Right cardiac atrium (tissue), 5 donors: ENCODE measurements at regions not wholly inside any gene's neighbourhood (a gene's known extent, or its start where the extent isn't known, plus 50 kb on each side); places are given as distances from the start of the nearest gene placed in this dataset.

Experiments
- ATAC-seq, 2 donors: fragments of 200-7000 bp; cut with Tn5 transposase; one replicate each; pipeline versions ENCODE4 v1.8.0 to v1.9.1; 2020; ENCODE audit warnings: moderate library complexity in 2 of 2, mild to moderate bottlenecking in 1 of 2
- DNase-seq, 3 donors: peaks; one replicate each; pipeline ENCODE4 v3.0.0-alpha.2; 2020
- H3K27ac ChIP-seq: one replicate; pipeline ENCODE4 v1.5.1; 2013; ENCODE audit warnings: mild to moderate bottlenecking, low read length, control low read depth, moderate library complexity
- H3K27me3 ChIP-seq: one replicate; pipeline ENCODE4 v1.6.1; 2013; ENCODE audit not compliant: control insufficient read depth, insufficient read depth
- H3K4me1 ChIP-seq: one replicate; pipeline ENCODE4 v1.6.1; 2013; ENCODE audit warnings: low read length; ENCODE audit not compliant: control insufficient read depth, insufficient read depth
- H3K4me3 ChIP-seq: one replicate; pipeline ENCODE4 v1.5.1; 2013; ENCODE audit warnings: low read length, control low read depth
- H3K9me3 ChIP-seq: one replicate; pipeline ENCODE4 v1.6.1; 2013; ENCODE audit warnings: low read length; ENCODE audit not compliant: control insufficient read depth
- WGBS: extraction: QIAGEN DNeasy Blood & Tissue Kit; methylation state at CpG from one replicate; pipeline ENCODE4 v1.1.7; 2013; 5-methylcytosine and 5-hydroxymethylcytosine counted together
- intact Hi-C, 4 donors: fragments of 100-400 bp; cut with DNase I; formaldehyde crosslinking; loops; one replicate each; pipeline versions ENCODE4 v1.11.0 to v1.14.0; 2022 to 2023
- donor health status: healthy with polysubstance abuse.
- donor health status: DM: no; HTN: yes; CAD: no.
- donor health status: DM: no; HTN: no; CAD: no.
- donor health status: DM: no; HTN: yes; CAD: no; lungs with severe emphysema.
- donor health status: DM: yes; HTN: yes; CAD: no.

DNA sequence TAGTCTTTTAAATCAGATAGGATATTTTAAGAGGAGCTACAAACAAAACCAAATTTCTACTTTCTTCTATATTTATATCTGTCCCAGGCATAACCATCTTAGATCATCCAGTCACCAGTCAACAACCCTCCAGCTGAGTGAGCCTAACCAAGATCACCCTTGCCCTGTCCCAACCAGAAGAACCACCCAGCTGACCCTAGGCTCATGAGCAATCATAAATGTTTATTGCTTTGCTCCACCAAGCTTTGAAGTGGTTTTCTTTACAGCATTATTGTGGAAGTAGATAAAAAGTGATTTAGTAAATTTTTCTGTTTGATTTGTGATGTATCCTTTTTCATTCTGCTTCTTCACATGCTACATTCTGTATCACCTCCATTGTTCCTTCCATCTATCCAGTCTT, 167.2 kb upstream of the PIEZO2 start:
- intact Hi-C loops = no loop called here
- no peak for DNase-seq
- no peak overlapping the region for H3K27ac ChIP-seq

DNA sequence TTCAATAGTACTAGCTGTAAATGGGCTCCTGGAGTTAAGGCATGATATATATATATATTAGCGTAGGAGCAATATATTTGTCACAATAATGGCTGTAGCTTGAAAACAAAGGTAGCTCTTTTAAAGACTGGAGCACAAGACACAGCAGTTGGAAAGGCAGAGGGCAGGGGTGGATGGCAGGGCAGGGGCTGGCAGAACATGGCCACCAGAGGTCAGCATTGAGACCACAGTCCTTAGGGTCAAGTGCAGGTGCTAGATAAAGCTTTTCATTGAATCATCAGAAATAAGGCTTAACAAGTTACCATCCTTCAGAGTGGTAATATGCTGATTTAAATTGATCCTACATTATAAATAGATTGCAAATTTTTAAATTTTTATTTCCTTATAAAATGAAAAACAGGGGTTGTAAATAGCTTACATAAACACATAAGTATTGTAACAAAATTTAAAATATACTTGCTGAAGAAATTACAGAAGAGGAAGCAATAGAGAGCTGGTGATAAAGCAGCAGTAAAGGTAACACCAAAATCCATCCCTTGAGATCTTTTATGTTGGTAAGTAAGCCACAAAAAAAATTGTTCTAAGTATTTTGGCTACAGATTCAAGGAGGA, 161.2 kb upstream of the PIEZO2 start:
- H3K27ac ChIP-seq = no peak overlapping the region
- 89% methylated on average over 1 of the region's 1 CpG for WGBS
- H3K4me3 ChIP-seq = no peak overlapping the region
- DNase-seq (peak; percentile 22 to 74 (median 51)), ATAC-seq (no peak)
- intact Hi-C loops = no loop called here
- H3K9me3 ChIP-seq = no peaks in the 10 kb centered on the region
- no peaks in the 10 kb centered on the region for H3K4me1 ChIP-seq
- no peaks in the 10 kb centered on the region for H3K27me3 ChIP-seq

More for the DNA sequence above, 167.2 kb upstream of the PIEZO2 start:
- no peaks in the 10 kb centered on the region for H3K9me3 ChIP-seq
- H3K27me3 ChIP-seq = no peaks in the 10 kb centered on the region
- H3K4me1 ChIP-seq = no peaks in the 10 kb centered on the region
- no peak overlapping the region for H3K4me3 ChIP-seq
- no peak for ATAC-seq

DNA sequence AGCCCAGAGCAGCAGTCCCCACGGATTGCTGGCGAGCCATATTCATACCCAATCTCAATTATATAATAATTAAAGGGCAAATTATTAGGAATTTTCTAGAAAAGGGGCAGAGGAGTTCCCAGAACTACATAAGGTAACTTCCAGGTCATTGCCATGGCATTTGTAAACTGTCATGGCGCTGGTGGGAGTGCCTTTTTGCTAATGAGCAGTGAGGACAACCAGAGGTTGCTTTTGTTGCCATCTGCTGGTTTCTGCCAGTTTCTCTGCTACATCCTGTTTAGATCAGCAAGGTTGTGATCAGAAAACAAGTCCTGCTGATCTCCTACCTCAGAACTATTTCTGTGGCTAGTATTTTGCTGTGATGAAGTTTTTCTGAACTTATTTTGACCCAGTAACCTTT, 159.8 kb upstream of the PIEZO2 start:
- Histone ChIP-seq H3K4me3 (no peak overlapping the region), H3K9me3 (no peaks in the 10 kb centered on the region), H3K27ac (no peak overlapping the region), H3K27me3 (no peaks in the 10 kb centered on the region), H3K4me1 (no peaks in the 10 kb centered on the region)
- no peak for ATAC-seq
- intact Hi-C loops = no loop called here
- no peak for DNase-seq
- 92% methylated on average over 3 of the region's 3 CpGs for WGBS

DNA sequence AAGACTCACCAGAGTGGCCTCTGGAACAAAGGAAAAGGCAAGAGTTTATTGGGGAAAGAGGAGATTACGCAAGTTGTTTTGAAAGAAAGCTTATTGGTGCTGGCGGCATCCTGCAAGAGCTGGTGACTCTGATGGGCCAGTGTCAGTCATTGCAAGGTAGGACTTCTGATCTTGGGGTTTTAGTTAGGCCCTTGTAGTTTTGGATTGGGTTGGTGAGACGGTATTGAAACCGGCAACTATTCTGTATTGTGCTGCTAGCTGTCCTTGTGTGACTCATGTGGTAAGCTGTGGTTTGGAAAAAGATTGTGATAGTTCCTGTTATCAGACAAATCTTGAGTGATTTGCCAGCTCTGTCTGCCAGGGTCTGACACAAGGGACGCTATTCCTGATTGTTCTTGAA, 159.1 kb upstream of the PIEZO2 start:
- H3K9me3 ChIP-seq = no peaks in the 10 kb centered on the region
- intact Hi-C loops = no loop called here
- 73% methylated on average over 5 of the region's 5 CpGs for WGBS
- ATAC-seq (no peak), DNase-seq (no peak)
- no peaks in the 10 kb centered on the region for H3K27me3 ChIP-seq
- H3K27ac ChIP-seq = no peak overlapping the region
- H3K4me1 ChIP-seq = no peaks in the 10 kb centered on the region
- no peak overlapping the region for H3K4me3 ChIP-seq

DNA sequence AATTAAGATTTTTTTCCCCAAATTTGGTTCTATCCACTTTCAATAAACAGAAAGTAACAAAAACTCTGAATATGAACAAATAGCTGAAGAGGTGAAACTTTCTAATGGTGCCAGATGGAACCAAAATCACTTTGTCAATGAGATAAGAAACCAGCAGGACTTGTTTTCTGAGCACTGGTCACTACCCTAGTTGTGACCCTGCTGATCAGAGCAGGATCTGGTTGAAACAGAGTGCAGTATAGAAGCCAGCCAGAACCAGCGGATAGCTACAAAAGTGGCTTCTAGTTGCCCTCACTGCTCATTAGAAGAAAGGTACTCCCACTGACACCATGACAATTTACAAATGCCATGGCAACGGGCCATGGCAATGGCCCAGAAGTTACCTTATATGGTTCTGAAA, 158.3 kb upstream of the PIEZO2 start:
- no peaks in the 10 kb centered on the region for H3K9me3 ChIP-seq
- H3K27me3 ChIP-seq = no peaks in the 10 kb centered on the region
- WGBS = 83% methylated on average over 2 of the region's 2 CpGs
- no peak overlapping the region for H3K27ac ChIP-seq
- intact Hi-C loops = no loop called here
- H3K4me1 ChIP-seq = no peaks in the 10 kb centered on the region
- DNase-seq (no peak), ATAC-seq (no peak)
- no peak overlapping the region for H3K4me3 ChIP-seq

DNA sequence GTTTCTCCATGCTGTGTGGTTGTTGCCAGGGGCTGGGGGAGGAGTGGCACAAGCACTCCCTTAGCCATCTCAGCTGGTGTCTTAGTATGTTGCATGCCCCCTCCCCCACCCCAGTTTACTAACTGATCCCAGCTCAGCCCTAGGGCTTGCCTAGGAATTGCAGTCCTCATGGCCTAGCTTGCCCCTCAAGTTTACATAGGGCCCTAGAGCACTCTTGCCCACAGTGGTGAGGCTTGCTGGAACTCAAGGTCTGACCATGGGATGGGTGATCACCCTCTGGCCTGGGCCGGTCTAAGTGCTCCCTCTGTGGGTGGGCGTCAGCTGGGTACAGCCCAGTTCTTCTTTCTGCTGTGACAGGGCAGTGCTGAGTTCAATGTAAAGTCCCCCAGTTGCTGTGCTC, 156.1 kb upstream of the PIEZO2 start:
- 80% methylated on average over 2 of the region's 2 CpGs for WGBS
- H3K27ac ChIP-seq = no peak overlapping the region
- ATAC-seq = peak in 1 of 2 donors; percentile 18
- H3K27me3 ChIP-seq = no peaks in the 10 kb centered on the region
- peak in 1 of 3 donors; percentile 19 for DNase-seq
- no peaks in the 10 kb centered on the region for H3K9me3 ChIP-seq
- no peak overlapping the region for H3K4me3 ChIP-seq
- intact Hi-C loops = no loop called here
- H3K4me1 ChIP-seq = no peaks in the 10 kb centered on the region

DNA sequence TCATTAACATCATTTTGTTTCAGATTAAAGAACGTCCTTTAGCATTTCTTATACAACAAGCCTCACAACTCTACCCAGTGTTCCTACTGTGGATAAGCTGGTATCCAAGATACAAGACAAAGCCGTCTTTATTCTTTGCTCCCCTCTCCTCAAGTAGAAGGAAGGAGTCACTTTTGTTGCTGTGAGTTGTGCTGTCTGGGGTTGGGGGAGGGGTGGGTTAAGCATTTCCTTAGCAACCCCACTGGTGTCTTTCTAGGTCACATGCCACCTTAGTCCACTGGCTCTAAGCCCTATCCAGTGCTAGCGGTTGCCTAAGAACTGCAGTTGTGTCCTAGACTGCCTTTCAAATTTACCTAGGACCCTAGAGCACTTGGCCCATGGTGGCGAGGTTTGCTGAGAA, 155.6 kb upstream of the PIEZO2 start:
- no peak for ATAC-seq
- H3K9me3 ChIP-seq = no peaks in the 10 kb centered on the region
- WGBS = 88% methylated on average over 4 of the region's 4 CpGs
- intact Hi-C loops = no loop called here
- no peak for DNase-seq
- H3K4me1 ChIP-seq = no peaks in the 10 kb centered on the region
- no peak overlapping the region for H3K27ac ChIP-seq
- H3K27me3 ChIP-seq = no peaks in the 10 kb centered on the region
- H3K4me3 ChIP-seq = no peak overlapping the region

DNA sequence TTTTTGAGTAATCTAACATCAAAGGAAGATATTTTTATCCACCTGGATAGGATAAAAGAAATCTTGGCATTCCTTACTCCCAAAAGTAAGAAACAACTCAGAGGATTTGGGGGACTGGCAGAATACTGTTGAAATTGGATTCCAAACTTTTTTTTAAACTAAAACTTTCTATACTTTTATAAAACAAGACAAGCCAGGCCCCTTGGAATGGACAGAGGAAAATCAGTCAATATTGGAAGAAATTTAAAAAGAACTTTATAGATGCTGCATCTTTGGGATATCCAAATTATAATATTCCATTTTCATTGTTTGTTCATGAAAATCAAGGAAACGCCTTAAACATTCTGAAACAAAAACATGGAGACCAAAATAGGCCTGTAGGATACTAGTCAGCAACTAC, 147.6 kb upstream of the PIEZO2 start:
- ATAC-seq (no peak), DNase-seq (no peak)
- intact Hi-C loops = no loop called here
- Histone ChIP-seq H3K4me1 (no peaks in the 10 kb centered on the region), H3K9me3 (no peaks in the 10 kb centered on the region), H3K4me3 (no peak overlapping the region), H3K27me3 (no peaks in the 10 kb centered on the region), H3K27ac (no peak overlapping the region)
- WGBS = 78% methylated on average over 1 of the region's 1 CpG

DNA sequence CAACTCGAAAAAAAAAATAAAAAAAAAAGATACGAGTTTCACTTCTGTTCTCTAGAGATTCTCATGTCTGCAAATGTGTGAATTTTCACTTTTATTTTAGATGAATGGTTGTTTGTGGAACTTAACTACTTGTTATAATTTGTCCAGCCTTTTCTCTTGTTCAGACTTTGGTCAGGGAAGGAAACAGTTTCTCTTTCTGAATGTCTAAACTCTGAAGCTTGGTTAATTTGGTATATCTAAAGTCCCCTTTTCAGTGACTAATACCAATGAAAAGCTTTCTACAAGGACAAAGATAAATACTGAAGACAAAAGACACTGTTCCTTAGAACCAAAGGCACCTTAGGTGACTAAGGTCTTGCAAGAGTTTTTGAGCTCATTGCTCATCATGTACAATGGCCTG, 144.4 kb upstream of the PIEZO2 start:
- 60% methylated on average over 2 of the region's 2 CpGs for WGBS
- no peaks in the 10 kb centered on the region for H3K4me1 ChIP-seq
- no peak overlapping the region for H3K4me3 ChIP-seq
- H3K9me3 ChIP-seq = no peaks in the 10 kb centered on the region
- H3K27ac ChIP-seq = no peak overlapping the region
- intact Hi-C loops = no loop called here
- ATAC-seq = no peak
- DNase-seq = no peak
- no peaks in the 10 kb centered on the region for H3K27me3 ChIP-seq

DNA sequence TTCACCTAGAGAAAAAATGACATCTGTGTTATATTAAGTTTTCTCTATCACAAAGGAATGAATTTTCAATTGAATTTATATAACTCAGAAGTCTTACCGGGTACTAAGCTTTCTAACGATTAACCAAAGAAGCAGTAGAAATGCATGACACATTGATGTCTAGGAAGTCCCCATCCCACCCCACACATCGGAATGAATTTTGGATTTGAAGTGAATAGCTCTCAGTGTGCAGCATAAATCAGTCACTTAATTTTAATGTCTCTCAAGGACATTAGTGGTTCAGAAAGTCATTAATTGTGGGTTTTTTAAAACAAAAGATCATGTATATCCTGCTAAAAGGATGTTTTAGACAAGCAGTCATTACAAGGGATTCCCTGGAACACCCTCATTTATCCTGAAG, 141.4 kb upstream of the PIEZO2 start:
- intact Hi-C loops = no loop called here
- DNase-seq = no peak

DNA sequence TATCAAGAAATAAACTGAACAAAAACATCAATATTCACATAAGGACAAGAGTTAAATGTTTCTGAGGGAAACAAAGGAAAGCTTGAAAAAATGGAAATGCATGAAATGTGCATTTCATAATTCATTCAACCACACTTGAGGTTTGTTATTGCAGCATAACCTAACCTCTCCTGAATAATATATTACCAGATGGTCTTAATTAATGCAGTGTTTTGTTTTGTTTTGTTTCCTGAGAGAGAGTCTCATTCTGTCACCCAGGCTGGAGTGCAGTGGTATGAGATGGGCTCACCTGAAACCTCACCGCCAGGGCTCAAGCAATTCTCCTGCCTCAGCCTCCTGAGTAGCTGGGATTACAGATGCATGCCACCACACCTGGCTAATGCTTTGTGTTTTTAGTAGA, 139.9 kb upstream of the PIEZO2 start:
- Histone ChIP-seq H3K27me3 (no peaks in the 10 kb centered on the region), H3K27ac (no peak overlapping the region), H3K4me1 (no peaks in the 10 kb centered on the region), H3K9me3 (no peaks in the 10 kb centered on the region), H3K4me3 (no peak overlapping the region)
- DNase-seq (no peak), ATAC-seq (no peak)
- 97% methylated on average over 1 of the region's 1 CpG for WGBS
- intact Hi-C loops = no loop called here

More for the DNA sequence above, 141.4 kb upstream of the PIEZO2 start:
- no peak for ATAC-seq
- Histone ChIP-seq H3K9me3 (no peaks in the 10 kb centered on the region), H3K4me3 (no peak overlapping the region), H3K27me3 (no peaks in the 10 kb centered on the region), H3K27ac (no peak overlapping the region), H3K4me1 (no peaks in the 10 kb centered on the region)
- 65% methylated on average over 3 of the region's 3 CpGs for WGBS

DNA sequence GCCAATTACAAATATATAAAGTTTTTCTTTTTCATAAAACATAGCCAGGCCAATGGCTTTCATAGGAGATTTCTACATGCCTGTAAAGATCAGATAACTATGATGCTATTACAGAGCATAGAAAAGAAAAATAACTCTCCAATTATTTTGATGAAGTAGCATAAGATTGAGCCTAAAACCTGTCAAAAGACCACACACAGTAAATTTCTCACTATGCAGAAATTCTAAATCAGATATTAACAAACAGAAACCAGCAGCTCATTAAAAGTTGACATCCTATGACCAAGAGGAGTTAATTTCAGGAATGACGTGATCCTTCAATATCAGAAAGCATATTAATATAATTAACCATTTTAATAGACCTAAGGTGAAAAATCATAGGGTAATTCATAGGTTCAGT, 139.0 kb upstream of the PIEZO2 start:
- DNase-seq = no peak
- H3K9me3 ChIP-seq = no peaks in the 10 kb centered on the region
- H3K4me1 ChIP-seq = no peaks in the 10 kb centered on the region
- H3K4me3 ChIP-seq = no peak overlapping the region
- no peaks in the 10 kb centered on the region for H3K27me3 ChIP-seq
- intact Hi-C loops = no loop called here
- WGBS = 88% methylated on average over 1 of the region's 1 CpG
- H3K27ac ChIP-seq = no peak overlapping the region
- ATAC-seq = no peak
